PC-3 (cell line): ENCODE measurements at regions not wholly inside any gene's neighbourhood (a gene's known extent, or its start where the extent isn't known, plus 50 kb on each side); places are given as distances from the start of the nearest gene placed in this dataset.

Experiments
- ATAC-seq: fragments of 200-7000 bp; cut with Tn5 transposase; 2 replicates; pipeline ENCODE4 v1.9.1; 2020; ENCODE audit warnings: mild to moderate bottlenecking, moderate library complexity
- BruUV-seq: library from RNA; stranded (reverse); fragments of 400-500 nt; replicated peaks from 2 replicates; lab custom pipeline; 2021; lab: Mats Ljungman, UMichigan
- CTCF ChIA-PET: fragments of 300-600 bp; sonication (Branson Sonifier 250); formaldehyde crosslinking; loops from one replicate; lab custom pipeline; 2022; ENCODE audit warnings: antibody characterized with exemption; lab: Charles Lee
- POLR2A ChIA-PET: fragments of 300-600 bp; sonication (Branson Sonifier 250); formaldehyde crosslinking; loops from one replicate; lab custom pipeline; 2022; ENCODE audit warnings: antibody characterized with exemption; ENCODE audit not compliant: unreplicated experiment; lab: Charles Lee
- DNase-seq: peaks from one replicate; pipeline ENCODE4 v3.0.0-alpha.2; 2015
- H2AFZ ChIP-seq: fragments of 300-600 bp; sonication (generic); 2 replicates; pipeline ENCODE4 v1.6.0; 2016; ENCODE audit warnings: antibody characterized with exemption, low read length
- H3F3A ChIP-seq: fragments of 300-600 bp; sonication (generic); one replicate; pipeline ENCODE4 v1.6.0; 2017; ENCODE audit warnings: antibody characterized with exemption, low read length, control low read depth, mild to moderate bottlenecking; ENCODE audit not compliant: unreplicated experiment
- H3K27ac ChIP-seq: fragments of 300-600 bp; sonication (generic); 2 replicates; pipeline ENCODE4 v1.5.1; 2016; ENCODE audit warnings: mild to moderate bottlenecking, low read length
- H3K27me3 ChIP-seq: fragments of 300-600 bp; sonication (generic); 2 replicates; pipeline ENCODE4 v1.6.1; 2016; ENCODE audit warnings: low read length, mixed read lengths
- H3K36me3 ChIP-seq: fragments of 300-600 bp; sonication (generic); 2 replicates; pipeline ENCODE4 v1.6.1; 2016; ENCODE audit warnings: low read depth, mixed run types, low read length, mixed read lengths
- H3K4me1 ChIP-seq: fragments of 300-600 bp; sonication (generic); 2 replicates; pipeline ENCODE4 v1.5.1; 2016; ENCODE audit warnings: low read length; ENCODE audit not compliant: insufficient read depth
- H3K4me2 ChIP-seq: fragments of 300-600 bp; sonication (generic); 2 replicates; pipeline ENCODE4 v1.6.0; 2016; ENCODE audit warnings: low read length
- H3K4me3 ChIP-seq: fragments of 300-600 bp; sonication (generic); 2 replicates; pipeline ENCODE4 v1.5.1; 2016; ENCODE audit warnings: mild to moderate bottlenecking, low read length, mixed read lengths
- H3K79me2 ChIP-seq: fragments of 300-600 bp; sonication (generic); 2 replicates; pipeline ENCODE4 v1.6.1; 2017; ENCODE audit warnings: low read length, mixed read lengths
- H3K9ac ChIP-seq: fragments of 300-600 bp; sonication (generic); 2 replicates; pipeline ENCODE4 v1.6.0; 2016; ENCODE audit warnings: mild to moderate bottlenecking, low read length
- H3K9me2 ChIP-seq: fragments of 300-600 bp; sonication (generic); replicated peaks from 2 replicates; pipeline ENCODE4 v1.6.1; 2016; ENCODE audit warnings: mixed run types, low read length, mixed read lengths
- H3K9me3 ChIP-seq: fragments of 300-600 bp; sonication (generic); 2 replicates; pipeline ENCODE4 v1.6.1; 2016; ENCODE audit warnings: low read length, mixed read lengths
- H4K20me1 ChIP-seq: fragments of 300-600 bp; sonication (generic); 2 replicates; pipeline ENCODE4 v1.6.1; 2016; ENCODE audit warnings: low read length, mixed read lengths
- CTCF ChIP-seq: fragments of 300-600 bp; sonication (generic); conservative IDR thresholded peaks from 2 replicates; pipeline ENCODE4 v1.5.1; 2017; ENCODE audit warnings: antibody characterized with exemption, low read depth, mild to moderate bottlenecking, low read length
- EZH2 ChIP-seq: fragments of 300-600 bp; sonication (generic); IDR thresholded peaks from one replicate; pipeline ENCODE4 v1.6.1; 2017; ENCODE audit warnings: antibody characterized with exemption, mild to moderate bottlenecking, low read length; ENCODE audit not compliant: unreplicated experiment
- EZH2phosphoT487 ChIP-seq: fragments of 300-600 bp; sonication (generic); IDR thresholded peaks from 2 replicates; pipeline ENCODE4 v1.6.1; 2018; ENCODE audit warnings: mild to moderate bottlenecking, antibody characterized with exemption, low read length, borderline replicate concordance
- intact Hi-C: fragments of 100-400 bp; cut with micrococcal nuclease; formaldehyde crosslinking; loops from 2 replicates; pipeline ENCODE4 v1.9.0; 2023

- TF ChIP-seq EZH2 (no peak), CTCF (no peak)
- DNase-seq (no peak), ATAC-seq (no peak)
- H3K27ac ChIP-seq: no peak overlapping the region
- no peaks in the 10 kb centered on the region for H3K27me3 ChIP-seq
- peaks cover 11% of the 10 kb centered on the region; the same call in 1 of the 2 replicates for H3K4me1 ChIP-seq
- H3K79me2 ChIP-seq: no peaks in the 10 kb centered on the region
- no peak overlapping the region for H3K4me2 ChIP-seq
- H3K9me2 ChIP-seq: no peaks in the 10 kb centered on the region
- BruUV-seq: no TSS peak
- ChIA-PET CTCF (no interaction called here), POLR2A (no interaction called here)
- no peaks in the 10 kb centered on the region for H3K36me3 ChIP-seq
- H3K4me3 ChIP-seq: no peak overlapping the region
- no peaks in the 10 kb centered on the region for H3K9me3 ChIP-seq
- H2AFZ ChIP-seq: no peak overlapping the region
- intact Hi-C loops: no loop called here
- no peaks in the 10 kb centered on the region for H4K20me1 ChIP-seq
- no peaks in the 10 kb centered on the region for H3F3A ChIP-seq
- H3K9ac ChIP-seq: no peak overlapping the region
These were observed 265.0 kb downstream of the XXYLT1 start for GRCh38 chr3:195005759-195006510.

GRCh38 chr3:195007151-195007550 is 263.8 kb downstream of the XXYLT1 start:
- no TSS peak for BruUV-seq
- Histone ChIP-seq H4K20me1 (no peaks in the 10 kb centered on the region), H3K9me3 (no peaks in the 10 kb centered on the region), H3K4me2 (no peak overlapping the region), H3K4me3 (no peak overlapping the region), H3F3A (no peaks in the 10 kb centered on the region), H3K9me2 (no peaks in the 10 kb centered on the region), H2AFZ (no peak overlapping the region), H3K27ac (no peak overlapping the region), H3K36me3 (no peaks in the 10 kb centered on the region), H3K27me3 (no peaks in the 10 kb centered on the region), H3K79me2 (no peaks in the 10 kb centered on the region), H3K4me1 (peaks cover 6% of the 10 kb centered on the region; the same call in 1 of the 2 replicates), H3K9ac (no peak overlapping the region)
- POLR2A ChIA-PET: no interaction called here
- no peak for TF ChIP-seq CTCF
- TF ChIP-seq EZH2: no peak
- no peak for TF ChIP-seq EZH2phosphoT487
- CTCF ChIA-PET: no interaction called here
- DNase-seq (no peak), ATAC-seq (no peak)
- intact Hi-C loops: no loop called here

- Histone ChIP-seq H3K4me1 (0 out of 2 replicates have a peak, but pooled peaks cover under 1% of the 10 kb centered on the region), H3F3A (no peaks in the 10 kb centered on the region), H4K20me1 (no peaks in the 10 kb centered on the region), H3K27ac (no peak overlapping the region), H3K4me3 (no peak overlapping the region), H3K9ac (no peak overlapping the region), H3K79me2 (no peaks in the 10 kb centered on the region), H2AFZ (no peak overlapping the region), H3K4me2 (no peak overlapping the region), H3K9me3 (no peaks in the 10 kb centered on the region), H3K9me2 (no peaks in the 10 kb centered on the region), H3K36me3 (no peaks in the 10 kb centered on the region), H3K27me3 (no peaks in the 10 kb centered on the region)
- POLR2A ChIA-PET: no interaction called here
- no peak for DNase-seq
- CTCF ChIA-PET: no interaction called here
- no peak for ATAC-seq
- intact Hi-C loops: no loop called here
- no TSS peak for BruUV-seq
- TF ChIP-seq CTCF (no peak), EZH2phosphoT487 (no peak), EZH2 (no peak)
These were observed 263.2 kb downstream of the XXYLT1 start for GRCh38 chr3:195007766-195008165.
